ENCODE measurements at regions not wholly inside any gene's neighbourhood (a gene's known extent, or its start where the extent isn't known, plus 50 kb on each side); places are given as distances from the start of the nearest gene placed in this dataset.

- POLR2A ChIA-PET: no interaction called here
- Histone ChIP-seq H3K4me1 (ENCODE audit: control extremely low read depth in 1 of 4, control insufficient read depth in 4 of 4, insufficient read depth in 4 of 4, low read length in 3 of 4) (no peaks in the 10 kb centered on the region), H3K4me3 (ENCODE audit: control insufficient read depth in 1 of 7, extremely low read depth in 1 of 7, insufficient read depth in 4 of 7, low read depth in 2 of 7, low read length in 6 of 7) (no peak overlapping the region), H3K36me3 (ENCODE audit: control insufficient read depth in 4 of 4, insufficient read depth in 4 of 4, low read length in 3 of 4) (no peaks in the 10 kb centered on the region), H3K9me3 (ENCODE audit: control extremely low read depth in 1 of 5, control insufficient read depth in 4 of 5, insufficient read depth in 2 of 5, low read depth in 1 of 5, low read length in 4 of 5) (no peaks in the 10 kb centered on the region), H3K27me3 (replicated peaks in 2 of 5; ENCODE audit: control insufficient read depth in 4 of 5, insufficient read depth in 5 of 5, low read length in 4 of 5) (peaks cover 0 to 2% (median 0%) of the 10 kb centered on the region in 5 experiments), H3K27ac (ENCODE audit: insufficient read depth in 1 of 2, low read depth in 1 of 2, low read length in 2 of 2, poor library complexity in 1 of 2, severe bottlenecking in 2 of 2) (no peak overlapping the region)
- DNase-seq: no peak
- WGBS (ENCODE audit: insufficient coverage): no CpG with 5 or more reads among the region's 2 CpGs
- CTCF ChIA-PET: no interaction called here
Measured at GRCh38 chr18:34540897-34541296, 169.2 kb upstream of the DTNA start.

GRCh38 chr18:34542625-34543024 is 167.5 kb upstream of the DTNA start:
- no peak for DNase-seq
- Histone ChIP-seq H3K4me3 (ENCODE audit: control insufficient read depth in 1 of 7, extremely low read depth in 1 of 7, insufficient read depth in 4 of 7, low read depth in 2 of 7, low read length in 6 of 7) (no peak overlapping the region), H3K9me3 (ENCODE audit: control extremely low read depth in 1 of 5, control insufficient read depth in 4 of 5, insufficient read depth in 2 of 5, low read depth in 1 of 5, low read length in 4 of 5) (no peaks in the 10 kb centered on the region), H3K36me3 (ENCODE audit: control insufficient read depth in 4 of 4, insufficient read depth in 4 of 4, low read length in 3 of 4) (no peaks in the 10 kb centered on the region), H3K4me1 (ENCODE audit: control extremely low read depth in 1 of 4, control insufficient read depth in 4 of 4, insufficient read depth in 4 of 4, low read length in 3 of 4) (no peaks in the 10 kb centered on the region), H3K27ac (ENCODE audit: insufficient read depth in 1 of 2, low read depth in 1 of 2, low read length in 2 of 2, poor library complexity in 1 of 2, severe bottlenecking in 2 of 2) (no peak overlapping the region), H3K27me3 (replicated peaks in 2 of 5; ENCODE audit: control insufficient read depth in 4 of 5, insufficient read depth in 5 of 5, low read length in 4 of 5) (peaks cover 0 to 2% (median 0%) of the 10 kb centered on the region in 5 experiments)
- POLR2A ChIA-PET: no interaction called here
- CTCF ChIA-PET: no interaction called here

- Histone ChIP-seq H3K36me3 (ENCODE audit: control insufficient read depth in 4 of 4, insufficient read depth in 4 of 4, low read length in 3 of 4) (no peaks in the 10 kb centered on the region), H3K9me3 (ENCODE audit: control extremely low read depth in 1 of 5, control insufficient read depth in 4 of 5, insufficient read depth in 2 of 5, low read depth in 1 of 5, low read length in 4 of 5) (no peaks in the 10 kb centered on the region), H3K27ac (ENCODE audit: insufficient read depth in 1 of 2, low read depth in 1 of 2, low read length in 2 of 2, poor library complexity in 1 of 2, severe bottlenecking in 2 of 2) (no peak overlapping the region), H3K4me1 (ENCODE audit: control extremely low read depth in 1 of 4, control insufficient read depth in 4 of 4, insufficient read depth in 4 of 4, low read length in 3 of 4) (no peaks in the 10 kb centered on the region), H3K27me3 (replicated peaks in 2 of 5; ENCODE audit: control insufficient read depth in 4 of 5, insufficient read depth in 5 of 5, low read length in 4 of 5) (peaks cover 0 to 2% (median 0%) of the 10 kb centered on the region in 5 experiments), H3K4me3 (ENCODE audit: control insufficient read depth in 1 of 7, extremely low read depth in 1 of 7, insufficient read depth in 4 of 7, low read depth in 2 of 7, low read length in 6 of 7) (no peak overlapping the region)
- DNase-seq: no peak
- ChIA-PET CTCF (no interaction called here), POLR2A (no interaction called here)
- WGBS (ENCODE audit: insufficient coverage): no CpG with 5 or more reads among the region's 1 CpG
Measured at GRCh38 chr18:34543356-34543755, 166.7 kb upstream of the DTNA start.

GRCh38 chr18:34543945-34544344 is 166.2 kb upstream of the DTNA start:
- H3K27me3 ChIP-seq (replicated peaks in 2 of 5; ENCODE audit: control insufficient read depth in 4 of 5, insufficient read depth in 5 of 5, low read length in 4 of 5): peaks cover 0 to 4% (median 0%) of the 10 kb centered on the region in 5 experiments
- no peak overlapping the region for H3K4me3 ChIP-seq (ENCODE audit: control insufficient read depth in 1 of 7, extremely low read depth in 1 of 7, insufficient read depth in 4 of 7, low read depth in 2 of 7, low read length in 6 of 7)
- no peak for DNase-seq
- H3K36me3 ChIP-seq (ENCODE audit: control insufficient read depth in 4 of 4, insufficient read depth in 4 of 4, low read length in 3 of 4): no peaks in the 10 kb centered on the region
- no peaks in the 10 kb centered on the region for H3K9me3 ChIP-seq (ENCODE audit: control extremely low read depth in 1 of 5, control insufficient read depth in 4 of 5, insufficient read depth in 2 of 5, low read depth in 1 of 5, low read length in 4 of 5)
- CTCF ChIA-PET: no interaction called here
- 44% methylated on average over 1 of the region's 1 CpG for WGBS (ENCODE audit: insufficient coverage)
- no peak overlapping the region for H3K27ac ChIP-seq (ENCODE audit: insufficient read depth in 1 of 2, low read depth in 1 of 2, low read length in 2 of 2, poor library complexity in 1 of 2, severe bottlenecking in 2 of 2)
- POLR2A ChIA-PET: no interaction called here
- H3K4me1 ChIP-seq (ENCODE audit: control extremely low read depth in 1 of 4, control insufficient read depth in 4 of 4, insufficient read depth in 4 of 4, low read length in 3 of 4): no peaks in the 10 kb centered on the region

- Histone ChIP-seq H3K27me3 (replicated peaks in 2 of 5; ENCODE audit: control insufficient read depth in 4 of 5, insufficient read depth in 5 of 5, low read length in 4 of 5) (peaks cover 0 to 4% (median 0%) of the 10 kb centered on the region in 5 experiments), H3K4me1 (ENCODE audit: control extremely low read depth in 1 of 4, control insufficient read depth in 4 of 4, insufficient read depth in 4 of 4, low read length in 3 of 4) (no peaks in the 10 kb centered on the region), H3K36me3 (ENCODE audit: control insufficient read depth in 4 of 4, insufficient read depth in 4 of 4, low read length in 3 of 4) (no peaks in the 10 kb centered on the region), H3K9me3 (ENCODE audit: control extremely low read depth in 1 of 5, control insufficient read depth in 4 of 5, insufficient read depth in 2 of 5, low read depth in 1 of 5, low read length in 4 of 5) (no peaks in the 10 kb centered on the region), H3K4me3 (ENCODE audit: control insufficient read depth in 1 of 7, extremely low read depth in 1 of 7, insufficient read depth in 4 of 7, low read depth in 2 of 7, low read length in 6 of 7) (no peak overlapping the region), H3K27ac (ENCODE audit: insufficient read depth in 1 of 2, low read depth in 1 of 2, low read length in 2 of 2, poor library complexity in 1 of 2, severe bottlenecking in 2 of 2) (no peak overlapping the region)
- POLR2A ChIA-PET: no interaction called here
- CTCF ChIA-PET: no interaction called here
- no peak for DNase-seq
- WGBS (ENCODE audit: insufficient coverage): 100% methylated on average over 3 of the region's 3 CpGs
Measured at GRCh38 chr18:34544930-34545329, 165.2 kb upstream of the DTNA start.

GRCh38 chr18:34548120-34548972 is 161.8 kb upstream of the DTNA start:
- no peaks in the 10 kb centered on the region for H3K4me1 ChIP-seq (ENCODE audit: control extremely low read depth in 1 of 4, control insufficient read depth in 4 of 4, insufficient read depth in 4 of 4, low read length in 3 of 4)
- H3K27me3 ChIP-seq (replicated peaks in 2 of 5; ENCODE audit: control insufficient read depth in 4 of 5, insufficient read depth in 5 of 5, low read length in 4 of 5): peaks cover 0 to 4% (median 0%) of the 10 kb centered on the region in 5 experiments
- no peak overlapping the region for H3K4me3 ChIP-seq (ENCODE audit: control insufficient read depth in 1 of 7, extremely low read depth in 1 of 7, insufficient read depth in 4 of 7, low read depth in 2 of 7, low read length in 6 of 7)
- H3K9me3 ChIP-seq (ENCODE audit: control extremely low read depth in 1 of 5, control insufficient read depth in 4 of 5, insufficient read depth in 2 of 5, low read depth in 1 of 5, low read length in 4 of 5): no peaks in the 10 kb centered on the region
- no peaks in the 10 kb centered on the region for H3K36me3 ChIP-seq (ENCODE audit: control insufficient read depth in 4 of 4, insufficient read depth in 4 of 4, low read length in 3 of 4)
- no CpG with 5 or more reads among the region's 2 CpGs for WGBS (ENCODE audit: insufficient coverage)
- H3K27ac ChIP-seq (ENCODE audit: insufficient read depth in 1 of 2, low read depth in 1 of 2, low read length in 2 of 2, poor library complexity in 1 of 2, severe bottlenecking in 2 of 2): no peak overlapping the region
- ChIA-PET CTCF (no interaction called here), POLR2A (no interaction called here)
- no peak for DNase-seq

- no peaks in the 10 kb centered on the region for H3K36me3 ChIP-seq (ENCODE audit: control insufficient read depth in 4 of 4, insufficient read depth in 4 of 4, low read length in 3 of 4)
- no peak for DNase-seq
- H3K9me3 ChIP-seq (ENCODE audit: control extremely low read depth in 1 of 5, control insufficient read depth in 4 of 5, insufficient read depth in 2 of 5, low read depth in 1 of 5, low read length in 4 of 5): no peaks in the 10 kb centered on the region
- H3K4me3 ChIP-seq (ENCODE audit: control insufficient read depth in 1 of 7, extremely low read depth in 1 of 7, insufficient read depth in 4 of 7, low read depth in 2 of 7, low read length in 6 of 7): no peak overlapping the region
- H3K27me3 ChIP-seq (replicated peaks in 2 of 5; ENCODE audit: control insufficient read depth in 4 of 5, insufficient read depth in 5 of 5, low read length in 4 of 5): peaks cover 0 to 2% (median 0%) of the 10 kb centered on the region in 5 experiments
- WGBS (ENCODE audit: insufficient coverage): 100% methylated on average over 1 of the region's 2 CpGs
- ChIA-PET POLR2A (no interaction called here), CTCF (no interaction called here)
- H3K27ac ChIP-seq (ENCODE audit: insufficient read depth in 1 of 2, low read depth in 1 of 2, low read length in 2 of 2, poor library complexity in 1 of 2, severe bottlenecking in 2 of 2): no peak overlapping the region
- no peaks in the 10 kb centered on the region for H3K4me1 ChIP-seq (ENCODE audit: control extremely low read depth in 1 of 4, control insufficient read depth in 4 of 4, insufficient read depth in 4 of 4, low read length in 3 of 4)
Measured at GRCh38 chr18:34548973-34549294, 161.2 kb upstream of the DTNA start.
